Breast epithelium (tissue), 3 donors: ENCODE measurements at regions not wholly inside any gene's neighbourhood (a gene's known extent, or its start where the extent isn't known, plus 50 kb on each side); places are given as distances from the start of the nearest gene placed in this dataset.

Source experiments
- CTCF ChIP-seq, 3 donors: fragments of 450-650 bp; IDR thresholded peaks; one replicate each; pipeline ENCODE4 v1.5.1; 2016 to 2017; ENCODE audit warnings: antibody characterized with exemption in 3 of 3, mild to moderate bottlenecking in 3 of 3, moderate library complexity in 3 of 3
- POLR2A ChIP-seq: fragments of 450-650 bp; IDR thresholded peaks from one replicate; pipeline ENCODE4 v1.6.1; 2016; ENCODE audit warnings: antibody characterized with exemption, mild to moderate bottlenecking, moderate library complexity

- peak in 1 of 3 donors; percentile 10 for TF ChIP-seq CTCF (IDR thresholded peaks at IDR 0.05)
- TF ChIP-seq POLR2A, result no peak
Observed at GRCh38 chr12:124700810-124701592, 133.6 kb upstream of the NCOR2 start.
